Lower lobe of right lung (tissue), 2 donors: ENCODE measurements at regions not wholly inside any gene's neighbourhood (a gene's known extent, or its start where the extent isn't known, plus 50 kb on each side); places are given as distances from the start of the nearest gene placed in this dataset.

ENCODE experiments used
- ATAC-seq, 2 donors: fragments of 200-7000 bp; cut with Tn5 transposase; one replicate each; pipeline ENCODE4 v1.9.1; 2020 to 2022; ENCODE audit warnings: mild to moderate bottlenecking in 2 of 2, moderate library complexity in 2 of 2
- DNase-seq: peaks from one replicate; pipeline ENCODE4 v3.0.0-alpha.2; 2020
- H3K27ac ChIP-seq: fragments of 200-600 bp; one replicate; pipeline ENCODE4 v1.8.0; 2022
- H3K27me3 ChIP-seq: fragments of 200-600 bp; one replicate; pipeline ENCODE4 v1.8.0; 2022; ENCODE audit warnings: low read depth
- H3K36me3 ChIP-seq: fragments of 200-600 bp; one replicate; pipeline ENCODE4 v1.8.0; 2022; ENCODE audit warnings: mild to moderate bottlenecking
- H3K4me1 ChIP-seq: fragments of 200-600 bp; one replicate; pipeline ENCODE4 v1.8.0; 2022
- H3K4me3 ChIP-seq: fragments of 200-600 bp; one replicate; pipeline ENCODE4 v1.8.0; 2022; ENCODE audit warnings: mild to moderate bottlenecking
- H3K9me3 ChIP-seq: fragments of 200-600 bp; one replicate; pipeline ENCODE4 v1.8.0; 2022
- CTCF ChIP-seq: fragments of 200-600 bp; IDR thresholded peaks from one replicate; pipeline ENCODE4 v1.8.0; 2022; ENCODE audit warnings: antibody characterized with exemption, mild to moderate bottlenecking
- intact Hi-C: fragments of 100-400 bp; cut with DNase I; formaldehyde crosslinking; loops from one replicate; pipeline ENCODE4 v1.11.0; 2022
- donor health status: DM: no; HTN: yes; CAD: no; lungs with severe emphysema.

DNA sequence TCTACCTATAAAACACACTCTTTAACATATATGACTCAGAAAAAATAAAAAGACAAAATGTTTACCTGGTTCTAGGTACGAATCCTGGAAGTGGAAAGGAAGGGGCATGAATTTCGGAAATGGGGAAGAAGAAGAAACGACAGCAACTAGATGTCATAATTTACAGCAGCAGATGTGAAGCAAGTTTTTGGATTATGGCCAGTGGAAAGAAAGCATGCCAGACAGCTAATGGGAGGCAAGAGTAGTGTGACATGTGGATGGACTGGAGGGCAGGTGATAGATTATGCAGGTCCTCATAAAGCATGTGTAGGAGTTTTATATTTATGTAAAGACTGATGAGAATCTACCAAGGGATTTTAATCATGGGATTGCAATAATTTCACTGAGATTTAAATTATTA lies 279.0 kb upstream of the TACR3 start:
- no peak for DNase-seq
- H3K36me3 ChIP-seq = no peaks in the 10 kb centered on the region
- no peak overlapping the region for H3K4me3 ChIP-seq
- ATAC-seq = no peak
- no peak for TF ChIP-seq CTCF
- no peaks in the 10 kb centered on the region for H3K27me3 ChIP-seq
- H3K4me1 ChIP-seq = no peaks in the 10 kb centered on the region
- peaks cover 10% of the 10 kb centered on the region for H3K9me3 ChIP-seq
- intact Hi-C loops = no loop called here
- H3K27ac ChIP-seq = no peak overlapping the region

GRCh38 chr4:103996637-103997036 lies 276.9 kb upstream of the TACR3 start:
- Histone ChIP-seq H3K36me3 (no peaks in the 10 kb centered on the region), H3K27me3 (no peaks in the 10 kb centered on the region), H3K4me1 (no peaks in the 10 kb centered on the region), H3K27ac (no peak overlapping the region), H3K9me3 (peaks cover 5% of the 10 kb centered on the region), H3K4me3 (no peak overlapping the region)
- intact Hi-C loops = no loop called here
- no peak for TF ChIP-seq CTCF
- DNase-seq = no peak
- peak; percentile 64 to 71 for ATAC-seq

- no peak for TF ChIP-seq CTCF
- peaks cover 11% of the 10 kb centered on the region for H3K9me3 ChIP-seq
- DNase-seq = no peak
- no peak for ATAC-seq
- intact Hi-C loops = no loop called here
- H3K4me3 ChIP-seq = no peak overlapping the region
- H3K4me1 ChIP-seq = no peaks in the 10 kb centered on the region
- no peaks in the 10 kb centered on the region for H3K27me3 ChIP-seq
- H3K36me3 ChIP-seq = no peaks in the 10 kb centered on the region
- H3K27ac ChIP-seq = no peak overlapping the region
These were observed 276.3 kb upstream of the TACR3 start for GRCh38 chr4:103996064-103996463.

DNA sequence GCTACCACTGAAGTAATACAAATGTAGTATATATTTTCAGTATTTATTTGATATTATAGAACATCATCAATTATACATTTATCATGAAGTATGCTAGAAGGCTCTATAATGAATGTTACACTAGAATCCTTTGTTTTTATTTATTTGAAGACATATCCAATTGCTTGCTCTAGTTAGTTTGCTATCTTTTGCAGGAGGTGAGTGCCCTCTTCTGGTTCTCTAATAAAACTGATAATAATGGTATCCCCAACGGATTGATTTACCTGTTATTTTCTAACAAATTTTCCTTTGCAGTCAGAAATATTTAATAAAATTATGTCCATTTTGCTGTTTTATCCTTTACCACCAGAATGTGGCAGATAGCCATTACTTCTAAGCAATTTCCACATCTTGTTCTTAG lies 274.3 kb upstream of the TACR3 start:
- no peak for TF ChIP-seq CTCF
- Histone ChIP-seq H3K9me3 (peaks cover 13% of the 10 kb centered on the region), H3K4me1 (no peaks in the 10 kb centered on the region), H3K36me3 (no peaks in the 10 kb centered on the region), H3K27ac (no peak overlapping the region), H3K27me3 (no peaks in the 10 kb centered on the region), H3K4me3 (no peak overlapping the region)
- intact Hi-C loops = no loop called here
- ATAC-seq (no peak), DNase-seq (no peak)

- no peak for TF ChIP-seq CTCF
- ATAC-seq = no peak
- no peak for DNase-seq
- H3K27me3 ChIP-seq = no peaks in the 10 kb centered on the region
- H3K27ac ChIP-seq = no peak overlapping the region
- H3K9me3 ChIP-seq = no peaks in the 10 kb centered on the region
- H3K4me1 ChIP-seq = no peaks in the 10 kb centered on the region
- no peaks in the 10 kb centered on the region for H3K36me3 ChIP-seq
- H3K4me3 ChIP-seq = no peak overlapping the region
- intact Hi-C loops = no loop called here
These were observed 262.7 kb upstream of the TACR3 start for GRCh38 chr4:103982454-103982853.
